Keratinocyte (primary cell): ENCODE measurements at regions not wholly inside any gene's neighbourhood (a gene's known extent, or its start where the extent isn't known, plus 50 kb on each side); places are given as distances from the start of the nearest gene placed in this dataset.

ENCODE experiments used
- CTCF ChIP-seq, 3 experiments: IDR thresholded peaks in 1 of 3; conservative IDR thresholded peaks in 1 of 3; optimal IDR thresholded peaks in 1 of 3; 2 replicates in 2 of 3; 3 replicates in 1 of 3; pipeline versions ENCODE3 to v1.5.1; 2011; ENCODE audit warnings: low read length in 3 of 3, mild to moderate bottlenecking in 3 of 3, moderate library complexity in 2 of 3, control low read depth in 1 of 3, inconsistent platforms in 1 of 3; ENCODE audit not compliant: insufficient read depth in 2 of 3; ENCODE audit errors: extremely low read depth in 1 of 3
- EZH2 ChIP-seq: IDR thresholded peaks from one replicate; pipeline ENCODE4 v1.6.1; 2012; ENCODE audit warnings: inconsistent platforms, mild to moderate bottlenecking, low read length, moderate library complexity

- TF ChIP-seq CTCF (optimal IDR thresholded peaks at IDR 0.05 in 1 of 3, IDR thresholded peaks at IDR 0.05 in 1 of 3, conservative IDR thresholded peaks at IDR 0.05 in 1 of 3; ENCODE audit: extremely low read depth in 1 of 3, insufficient read depth in 2 of 3, low read length in 3 of 3) (no peak), EZH2 (no peak)
Observed at GRCh38 chr15:35871812-35872211, 325.8 kb upstream of the DPH6 start.
